GM21381 (cell line): ENCODE measurements at regions not wholly inside any gene's neighbourhood (a gene's known extent, or its start where the extent isn't known, plus 50 kb on each side); places are given as distances from the start of the nearest gene placed in this dataset.

Experiments
- ATAC-seq: cut with Tn5 transposase; IDR thresholded peaks from one replicate; pipeline ENCODE4 v1.9.1; 2021; ENCODE audit warnings: mild to moderate bottlenecking, moderate library complexity; ENCODE audit not compliant: unreplicated experiment

DNA sequence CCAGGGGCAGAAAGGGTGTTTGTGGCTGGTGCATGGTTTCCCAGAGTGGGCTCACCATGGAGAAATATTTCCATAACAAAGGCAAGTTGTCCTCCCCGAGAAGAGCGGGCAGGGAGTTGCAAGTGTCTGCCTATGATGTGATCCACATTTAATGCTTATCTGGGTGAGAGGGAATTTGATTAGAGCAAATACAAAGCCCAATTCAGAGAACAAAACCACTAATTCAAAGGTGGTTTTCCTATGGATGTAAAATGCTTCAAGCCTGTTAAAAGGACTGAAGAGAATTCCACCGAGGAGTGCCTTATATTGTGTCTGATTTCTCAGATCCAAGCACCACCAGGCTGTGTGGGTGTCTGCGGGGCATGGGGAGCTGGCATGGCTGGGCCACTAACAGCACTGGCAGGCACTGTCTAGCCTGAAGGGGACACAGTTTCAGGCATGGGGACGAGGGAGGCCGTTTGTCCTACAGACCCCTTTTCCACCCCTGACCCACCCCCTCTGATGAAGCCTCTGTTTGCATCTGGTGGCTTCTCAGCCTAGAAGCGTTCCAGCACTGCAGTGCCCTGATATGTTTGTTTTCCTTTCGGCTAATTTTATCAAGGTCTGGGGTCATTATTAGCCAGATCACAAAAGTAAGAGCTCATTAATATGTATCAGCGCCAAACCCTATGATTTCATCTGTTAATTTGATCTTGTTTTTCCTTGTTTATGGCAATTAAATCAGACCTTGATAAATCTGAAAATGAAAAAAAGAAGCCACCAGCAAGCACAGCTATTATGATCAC is 357.3 kb downstream of the HRH4 start:
- no peak for ATAC-seq

DNA sequence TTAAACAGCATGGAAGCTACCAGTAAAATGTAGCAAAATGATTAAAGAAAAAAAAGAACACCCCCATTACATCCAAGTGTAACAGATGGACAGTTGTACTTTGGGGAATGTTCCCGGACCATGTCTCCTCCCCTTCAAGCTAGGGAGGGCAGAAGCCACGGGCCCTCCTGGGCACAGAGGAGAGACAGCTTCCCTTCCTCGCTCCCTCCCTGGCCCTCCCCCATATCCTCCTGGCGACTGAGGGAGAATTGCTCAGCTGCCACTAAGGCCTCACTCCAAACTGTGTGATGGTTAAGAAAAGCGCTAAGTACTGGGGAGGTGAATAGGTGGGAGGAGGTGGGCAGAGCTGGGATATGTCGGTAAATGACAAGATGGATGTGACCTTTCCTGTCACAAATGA is 358.0 kb downstream of the HRH4 start:
- ATAC-seq: no peak

GRCh38 chr18:24819141-24819890 is 358.9 kb downstream of the HRH4 start:
- no peak for ATAC-seq

- no peak for ATAC-seq
Observed at GRCh38 chr18:24825397-24825796, 365.0 kb downstream of the HRH4 start.

DNA sequence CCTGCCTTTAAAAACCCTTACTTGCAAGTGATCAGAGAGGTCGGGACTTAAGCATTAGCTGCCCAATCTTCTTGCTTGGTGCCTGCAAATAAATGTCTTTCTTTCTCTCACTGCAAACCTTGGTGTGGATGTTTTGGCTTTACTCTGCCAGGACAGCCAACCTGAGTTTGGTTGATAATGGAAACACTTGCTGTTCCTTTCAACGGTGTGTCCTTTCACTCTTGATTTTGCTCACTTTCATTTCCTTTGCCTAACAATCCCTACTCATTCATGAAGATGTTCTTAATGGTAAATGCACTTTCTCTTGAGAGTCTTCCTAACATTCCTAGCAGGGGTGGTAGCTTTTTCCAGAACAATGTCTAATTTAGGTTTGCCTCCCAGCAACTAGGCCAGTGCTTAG is 366.2 kb downstream of the HRH4 start:
- no peak for ATAC-seq

DNA sequence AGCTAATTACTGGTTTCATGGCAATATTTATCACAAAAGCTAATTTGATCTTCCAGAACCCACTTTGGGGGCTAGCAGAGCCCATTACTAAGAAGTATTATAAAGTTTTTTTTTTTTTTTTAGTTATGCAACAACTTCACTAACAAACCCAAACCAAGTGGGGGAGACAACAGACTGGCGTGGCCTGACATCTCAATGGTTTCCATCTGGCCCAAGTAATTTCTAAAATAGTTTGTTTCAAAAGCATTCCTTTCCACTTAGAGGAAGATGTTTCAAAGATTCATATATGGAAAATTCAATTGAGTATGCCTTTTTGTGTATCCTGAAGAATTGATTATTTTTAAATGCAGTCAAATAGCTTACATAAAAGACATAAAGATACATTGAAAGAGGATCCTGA is 367.1 kb downstream of the HRH4 start:
- no peak for ATAC-seq

DNA sequence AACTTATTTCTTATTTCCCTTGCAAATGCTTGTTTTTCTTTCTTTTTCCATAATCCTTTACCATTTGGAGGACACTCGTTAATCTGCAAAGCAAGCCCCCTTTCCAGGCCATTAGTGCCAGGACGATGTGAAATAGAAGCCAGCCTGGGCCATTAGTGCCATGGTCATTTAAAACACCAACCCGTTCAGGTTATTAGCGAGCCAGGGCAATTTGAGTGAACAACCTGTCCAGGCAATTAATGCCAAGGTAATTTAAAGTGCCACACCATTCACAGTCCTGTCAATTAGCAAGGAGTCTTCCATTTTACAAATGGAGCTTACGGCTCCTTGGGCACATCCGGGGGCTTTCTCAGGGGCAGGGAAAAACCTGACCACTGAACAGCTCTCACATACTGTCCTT is 370.6 kb downstream of the HRH4 start:
- ATAC-seq: no peak

GRCh38 chr18:24831871-24832665 is 371.6 kb downstream of the HRH4 start:
- no peak for ATAC-seq

DNA sequence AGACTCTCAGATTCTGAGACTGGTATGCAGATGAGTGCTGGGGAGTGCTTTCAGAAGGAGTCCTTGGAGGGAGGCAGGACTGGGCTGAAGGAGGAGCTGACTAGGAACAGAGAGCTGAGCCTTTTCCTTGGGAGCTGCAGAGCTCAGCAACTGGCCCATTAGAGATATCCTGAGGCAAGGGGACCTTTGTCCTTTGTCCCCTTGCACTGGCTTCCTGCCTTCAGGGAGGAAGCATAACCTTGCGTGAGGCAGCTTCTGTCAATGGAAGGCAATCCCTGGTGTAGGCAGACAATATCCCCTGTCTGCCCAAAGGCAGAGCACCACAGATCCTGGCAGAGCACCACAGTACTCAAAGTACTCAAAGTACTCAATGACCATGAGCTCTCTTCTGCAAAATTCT is 375.3 kb downstream of the HRH4 start:
- ATAC-seq: no peak

- no peak for ATAC-seq
Observed at GRCh38 chr18:24837066-24837465, 376.6 kb downstream of the HRH4 start.

DNA sequence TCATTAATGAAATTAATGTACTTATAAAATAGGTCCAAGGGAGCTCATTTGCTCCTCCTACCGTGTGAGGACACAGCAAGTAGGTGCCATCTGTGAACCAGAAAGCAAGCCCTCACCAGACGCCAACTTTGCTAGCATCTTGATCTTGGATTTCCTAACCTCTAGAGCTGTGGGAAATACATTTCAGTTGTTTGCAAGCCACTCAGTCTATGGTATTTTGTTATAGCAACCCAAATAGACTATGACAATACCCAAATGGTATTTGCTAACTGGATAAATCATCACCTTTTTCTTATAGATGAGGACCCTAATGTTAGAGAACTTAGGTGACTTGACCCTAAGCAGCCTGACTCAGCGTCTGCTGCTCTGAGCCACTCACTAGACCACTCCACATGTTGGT is 379.6 kb downstream of the HRH4 start:
- no peak for ATAC-seq

DNA sequence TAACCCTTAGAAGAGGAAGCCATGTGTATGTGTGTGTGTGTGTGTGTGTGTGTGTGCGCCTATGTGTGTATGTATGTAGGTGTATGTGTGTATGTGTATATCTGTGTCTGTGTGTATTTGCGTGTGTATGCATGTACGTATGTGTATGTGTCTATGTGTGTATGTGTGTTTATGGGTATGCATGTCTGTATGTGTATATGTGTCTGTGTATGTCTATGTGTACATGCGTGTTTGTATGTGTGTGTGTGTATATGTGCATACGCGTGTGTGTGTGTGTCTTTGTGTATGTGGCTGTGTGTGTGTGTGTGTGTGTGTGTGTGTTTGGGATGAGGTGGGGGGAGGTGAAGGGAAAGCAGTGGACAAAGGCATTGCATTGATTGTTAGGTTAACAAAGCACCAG is 380.2 kb downstream of the HRH4 start:
- no peak for ATAC-seq

DNA sequence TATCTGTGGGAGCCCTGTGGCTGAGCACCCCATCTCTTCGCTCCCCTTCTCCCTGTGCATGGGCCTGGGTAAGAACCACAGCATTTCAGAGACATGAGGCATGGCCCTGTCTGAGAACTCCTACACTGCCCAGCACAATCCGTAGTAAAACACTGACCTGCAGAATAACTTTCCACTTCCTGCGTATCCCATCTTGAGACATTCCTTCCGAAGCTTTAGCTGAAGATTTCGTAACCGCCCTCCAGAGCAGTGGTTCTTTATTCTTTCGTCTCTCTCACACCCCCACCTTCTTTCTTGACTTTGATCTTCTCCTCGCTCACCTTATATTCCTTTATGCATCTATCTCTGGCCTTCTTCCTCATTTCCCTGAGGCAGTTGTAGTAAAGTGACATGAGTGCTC is 381.1 kb downstream of the HRH4 start:
- ATAC-seq: no peak

DNA sequence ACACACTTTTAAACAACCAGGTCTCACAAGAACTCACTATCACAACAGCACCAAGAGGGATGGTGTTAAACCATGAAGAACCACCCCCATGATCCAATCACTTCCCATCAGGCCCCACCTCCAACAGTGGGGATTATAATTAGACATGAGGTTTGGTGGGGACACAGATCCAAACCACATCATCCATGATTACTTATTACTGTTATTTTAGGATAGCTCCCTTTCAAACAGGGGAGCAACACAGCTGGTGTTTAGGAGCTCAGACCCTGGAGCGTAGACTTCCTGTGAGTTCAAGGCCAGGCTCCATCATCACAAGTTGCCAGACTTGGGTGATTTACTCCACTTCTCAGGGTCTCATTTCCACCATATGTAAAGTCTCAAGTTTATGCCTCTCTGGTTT is 382.7 kb downstream of the HRH4 start:
- no peak for ATAC-seq

GRCh38 chr18:24846138-24846537 is 385.7 kb downstream of the HRH4 start:
- no peak for ATAC-seq

DNA sequence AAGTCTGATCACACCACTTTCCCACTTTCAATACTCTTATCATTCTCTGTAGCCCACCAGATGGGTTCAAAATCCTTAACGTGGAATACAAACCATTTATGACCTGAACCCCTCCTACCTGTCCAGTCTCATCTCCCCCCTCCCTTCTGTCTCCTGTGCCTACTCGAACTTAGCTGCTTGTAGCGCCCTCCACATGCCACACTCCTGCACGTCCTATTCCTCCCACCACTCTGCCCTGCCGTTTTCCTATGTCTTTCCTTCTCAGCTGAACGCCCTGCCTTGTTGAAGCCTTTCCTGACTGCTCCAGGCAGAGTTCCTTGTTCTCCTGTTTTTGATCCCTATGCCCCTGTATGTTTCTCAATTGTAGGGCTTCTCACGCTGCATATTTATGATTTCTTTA is 390.1 kb downstream of the HRH4 start:
- no peak for ATAC-seq

DNA sequence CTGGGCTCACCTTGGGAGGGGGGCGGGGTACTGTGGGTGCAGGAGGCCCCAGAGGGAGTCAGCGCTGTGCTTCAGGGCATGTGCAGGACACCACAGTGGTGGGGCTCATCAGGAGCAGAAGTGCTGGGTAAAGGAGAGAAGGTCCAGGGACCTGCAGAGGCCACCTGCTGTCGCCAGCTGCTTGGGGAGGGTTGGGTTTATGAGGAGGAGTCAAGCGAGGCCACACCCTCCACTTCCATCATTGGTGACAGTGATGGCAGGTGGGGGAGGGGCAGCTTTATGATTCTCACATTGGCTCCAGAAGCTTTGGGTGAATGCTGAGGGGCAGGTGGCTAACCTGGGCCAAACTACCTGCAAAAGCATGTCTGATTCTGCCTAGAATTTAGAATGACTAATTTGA is 392.6 kb downstream of the HRH4 start:
- no peak for ATAC-seq

- ATAC-seq: no peak
Observed at GRCh38 chr18:24860978-24861680, 400.7 kb downstream of the HRH4 start.

GRCh38 chr18:24862201-24862816 is 401.9 kb downstream of the HRH4 start:
- ATAC-seq: no peak

- ATAC-seq: no peak
Observed at GRCh38 chr18:24868311-24868710, 407.9 kb downstream of the HRH4 start.
